SIG-M5 (cell line): ENCODE measurements at regions not wholly inside any gene's neighbourhood (a gene's known extent, or its start where the extent isn't known, plus 50 kb on each side); places are given as distances from the start of the nearest gene placed in this dataset.
"Not testable (repeated sequence)": the region's sequence is repeated elsewhere in the genome, so short reads cannot be mapped to it uniquely, and the experiment has no call there.

ENCODE experiments used
- DNase-seq: peaks from one replicate; lab custom pipeline; 2025; lab: John Stamatoyannopoulos, UW

DNA sequence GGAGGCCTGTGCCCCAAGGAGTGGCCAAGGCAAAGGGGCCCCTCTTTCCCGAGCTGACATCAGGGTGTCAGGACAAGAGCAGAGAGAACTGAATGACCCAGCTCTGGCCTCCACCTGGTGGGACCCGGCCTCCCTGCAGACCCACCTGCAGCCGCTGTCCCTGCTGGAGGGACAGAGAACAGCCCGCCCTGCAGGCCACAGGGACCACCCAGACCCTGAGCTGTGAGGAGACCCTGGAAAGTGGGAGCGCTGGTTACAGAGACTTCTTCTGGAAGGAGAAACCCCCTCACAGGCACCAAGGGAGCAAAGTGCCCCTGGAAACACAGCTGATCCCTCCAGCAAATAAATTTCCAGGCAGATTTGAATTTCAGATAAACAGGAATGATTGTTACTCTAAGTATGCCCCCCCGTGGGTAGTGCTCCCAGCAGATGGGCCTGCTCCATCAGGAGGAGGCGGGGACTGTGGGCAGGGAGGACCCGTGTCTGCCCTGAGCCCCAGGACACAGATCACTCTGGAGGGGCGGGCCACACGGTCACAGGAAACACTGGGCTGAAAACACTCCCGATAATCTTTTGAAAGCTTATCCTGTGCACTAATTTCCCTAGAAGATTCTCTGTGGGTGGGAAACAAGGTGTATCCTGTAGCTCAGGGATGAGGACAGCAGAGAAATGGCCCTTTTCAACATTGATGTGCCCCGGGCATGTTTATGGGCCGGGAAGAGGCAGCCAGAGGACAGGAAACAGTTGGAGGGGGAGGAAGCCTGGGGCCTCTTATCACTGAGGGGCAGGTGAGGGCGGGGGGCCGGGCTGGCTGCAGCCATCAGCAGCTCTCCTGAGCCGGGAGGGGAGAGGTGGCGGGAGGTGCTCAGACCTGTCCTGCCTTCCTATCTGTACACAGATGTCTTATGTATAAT, 276.0 kb downstream of the ADGRD1 start:
- no peak for DNase-seq

DNA sequence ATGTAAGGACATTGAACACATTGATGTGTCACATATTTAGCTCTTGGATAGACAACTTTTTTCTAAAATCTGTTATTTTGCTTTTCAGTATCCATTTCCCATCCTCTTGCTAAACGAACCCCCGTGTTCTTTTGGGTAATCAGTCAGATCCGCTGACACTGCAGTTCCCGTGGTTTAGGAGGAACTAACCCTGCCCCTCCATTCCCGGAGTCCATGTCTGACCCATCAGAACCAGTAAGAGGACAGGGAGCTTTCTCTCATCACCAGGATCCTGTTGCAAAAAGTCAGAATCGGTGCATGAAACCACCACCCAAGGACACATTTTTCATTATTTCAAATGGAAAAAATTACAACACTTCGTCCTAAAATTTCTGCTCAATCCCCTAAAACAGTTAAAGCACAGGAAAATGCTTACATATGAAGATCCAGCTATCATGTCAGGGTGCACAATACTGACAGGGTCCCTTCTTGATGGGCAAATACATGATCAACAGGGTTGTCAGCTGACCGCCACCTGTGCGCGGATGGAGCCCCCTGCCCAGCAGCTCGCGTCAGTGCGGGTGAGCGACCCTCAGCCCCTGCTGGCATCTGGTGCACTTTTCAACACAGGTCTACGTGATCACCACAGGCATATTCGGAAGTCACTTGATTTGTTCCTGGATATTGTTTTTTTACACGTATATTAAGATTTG, 276.8 kb downstream of the ADGRD1 start:
- DNase-seq = no peak

DNA sequence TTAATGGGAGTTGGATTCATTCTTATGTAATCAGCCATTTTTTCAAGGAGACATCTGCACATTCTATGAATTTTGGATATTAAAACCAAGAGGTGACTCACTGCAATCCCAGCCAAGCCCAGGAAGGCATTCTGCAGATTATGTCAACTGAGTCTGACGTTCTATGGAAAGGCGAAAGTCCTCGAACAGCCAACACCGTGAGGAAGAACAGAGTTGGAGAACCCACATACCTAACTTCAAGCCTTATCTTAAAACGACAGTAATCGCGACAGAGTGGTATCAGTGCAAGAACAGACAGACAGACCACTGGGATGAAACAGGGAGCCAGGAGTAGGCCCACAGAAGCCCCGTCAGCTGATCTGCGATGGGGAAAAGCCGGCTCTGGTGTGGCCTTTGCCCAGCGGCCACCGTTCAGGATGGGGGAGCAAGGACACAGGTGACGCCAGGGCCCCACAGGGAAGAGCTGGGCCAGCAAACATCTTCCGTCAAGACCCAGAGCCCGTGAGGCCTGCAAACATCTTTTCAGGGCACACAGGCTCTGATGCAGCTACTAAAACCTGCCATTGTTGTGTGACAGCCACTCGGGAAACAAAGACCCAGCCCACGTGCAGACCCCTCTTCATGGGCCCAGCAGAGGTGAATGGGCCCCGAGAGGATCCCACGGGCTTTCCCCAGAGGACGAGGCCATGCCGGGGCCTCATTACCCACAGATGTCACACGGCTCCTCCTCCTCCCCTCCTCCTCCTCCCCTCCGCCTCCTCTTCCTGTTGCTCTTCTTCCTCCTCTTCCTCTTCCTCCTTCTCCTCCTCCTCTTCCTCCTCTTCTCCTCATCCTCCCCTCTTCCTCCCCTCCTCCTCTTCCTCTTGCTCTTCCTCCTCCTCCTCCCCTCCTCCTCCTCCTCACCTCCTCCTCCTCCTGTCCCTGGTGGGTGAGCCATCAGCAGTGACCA, 277.6 kb downstream of the ADGRD1 start:
- no peak for DNase-seq

DNA sequence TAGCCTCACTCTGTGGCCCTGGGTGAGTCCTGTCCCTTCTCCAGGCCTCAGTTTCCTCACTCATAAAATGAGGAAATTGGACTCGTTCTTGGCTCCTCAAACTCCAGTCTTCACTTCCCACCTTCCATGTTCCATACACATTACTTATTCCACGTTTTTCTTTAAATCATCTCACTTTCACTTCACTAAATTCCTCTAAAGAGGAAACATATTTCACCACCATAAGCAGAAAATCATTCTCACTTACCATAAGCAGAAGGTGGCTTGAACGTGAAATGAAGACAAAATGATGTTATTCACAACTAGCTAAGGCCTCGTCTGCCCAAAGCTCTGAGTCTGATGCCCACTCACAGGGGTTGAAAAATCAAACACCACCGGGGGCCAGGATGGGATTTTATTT, 278.3 kb downstream of the ADGRD1 start:
- DNase-seq = no peak

DNA sequence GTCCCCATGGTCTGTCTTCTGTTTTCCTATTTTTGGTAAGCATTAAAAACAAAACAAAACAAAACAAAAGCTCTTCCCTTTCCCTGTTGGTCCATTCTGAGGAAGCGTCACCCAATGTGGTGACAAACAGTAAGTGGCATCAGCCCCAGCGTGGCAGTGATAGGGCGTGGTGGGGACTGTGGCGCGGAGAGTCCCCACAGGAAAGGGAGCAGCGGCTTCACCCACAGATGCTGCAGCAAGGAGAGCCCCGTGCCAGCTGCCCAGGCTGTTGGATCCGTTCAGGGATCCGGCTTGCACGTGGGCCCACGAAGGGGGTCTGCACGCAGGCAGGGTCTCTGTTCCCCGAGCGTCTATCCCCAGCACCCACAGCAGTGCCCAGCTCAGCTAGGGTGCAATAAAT, 279.2 kb downstream of the ADGRD1 start:
- not testable (repeated sequence) for DNase-seq

DNA sequence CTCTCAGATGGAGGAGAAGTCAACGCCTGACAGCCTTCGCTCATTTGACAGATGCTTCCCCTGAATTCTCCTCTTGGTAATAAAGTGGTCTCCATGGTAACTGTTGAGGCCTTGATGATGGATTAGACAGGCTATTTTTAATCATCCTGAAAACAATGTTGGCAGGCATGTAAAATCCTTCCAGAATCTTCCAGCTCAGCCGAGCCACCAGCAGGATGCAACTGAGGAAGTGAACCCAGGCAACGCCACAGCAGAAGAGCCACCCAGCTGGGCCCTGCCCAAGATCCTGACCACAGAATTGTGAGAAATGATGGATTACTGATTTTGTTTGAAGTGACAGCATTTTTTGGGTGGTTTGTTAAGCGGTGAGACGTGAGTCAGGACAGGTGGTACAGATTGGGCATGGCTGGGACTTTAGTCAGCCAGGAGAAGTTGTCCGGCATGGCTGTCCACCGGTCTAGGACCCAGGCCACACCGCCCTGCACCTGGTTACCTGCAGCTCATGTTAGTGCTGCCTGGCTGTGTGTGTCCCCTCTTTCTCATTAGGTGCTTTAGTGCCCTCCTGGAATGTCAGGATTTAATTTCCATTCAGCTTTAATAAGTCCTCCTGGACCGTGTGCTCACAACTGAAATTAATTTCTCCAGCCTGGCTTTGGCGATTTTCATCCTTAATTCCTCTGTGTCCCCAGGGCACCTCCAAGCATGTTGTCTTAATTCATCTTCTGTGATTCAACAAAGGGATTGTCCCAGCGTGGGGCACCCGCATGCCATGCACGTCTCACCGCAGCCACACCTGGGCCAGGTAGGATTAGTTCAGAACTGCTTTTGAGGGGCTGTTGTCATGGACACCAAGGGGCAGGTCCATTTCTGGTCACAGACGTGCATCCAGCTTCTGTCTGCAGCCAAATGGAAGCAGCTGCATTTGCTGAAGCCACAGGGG, 280.4 kb downstream of the ADGRD1 start:
- not testable (repeated sequence) for DNase-seq

DNA sequence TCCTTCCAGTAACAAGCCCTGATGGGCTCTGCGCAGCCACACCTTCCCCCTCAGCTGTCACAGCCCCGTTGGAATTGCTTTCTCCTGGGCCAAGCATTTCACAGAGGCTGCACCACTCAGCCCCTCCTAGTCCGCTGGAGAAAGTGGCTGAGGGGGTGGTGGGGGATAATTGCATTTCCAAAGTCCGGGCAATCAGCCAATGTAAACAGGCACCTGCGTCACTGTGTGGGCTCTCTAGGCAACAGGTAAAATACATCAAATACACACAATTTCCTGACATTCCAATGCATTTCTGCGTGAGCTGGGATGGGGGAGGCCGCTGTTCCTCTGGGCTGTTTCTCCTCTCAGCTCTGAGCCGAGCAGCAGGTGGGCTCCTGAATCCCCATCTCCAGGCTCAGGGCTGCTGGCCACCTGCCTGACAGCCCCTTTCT, 281.1 kb downstream of the ADGRD1 start:
- DNase-seq = not testable (repeated sequence)

DNA sequence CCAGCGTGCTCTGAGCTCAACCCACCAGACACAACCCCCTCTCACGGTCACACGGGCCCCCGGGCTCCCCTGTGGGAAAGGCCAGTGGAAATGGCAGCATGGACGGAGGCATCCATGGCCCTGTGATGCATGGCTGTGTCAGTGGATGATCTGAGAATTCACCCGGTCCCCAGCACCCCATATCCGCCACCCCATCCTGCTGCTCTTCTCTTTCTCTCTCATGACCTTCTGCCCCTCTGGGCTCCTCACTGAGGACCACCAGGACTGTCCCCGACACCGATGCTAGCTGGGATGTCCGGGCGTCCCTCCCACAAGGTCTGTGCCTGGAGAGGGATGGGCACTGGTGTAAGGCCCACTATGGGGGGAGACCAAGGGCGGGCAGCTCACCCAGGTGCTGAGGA, 282.2 kb downstream of the ADGRD1 start:
- DNase-seq = no peak

DNA sequence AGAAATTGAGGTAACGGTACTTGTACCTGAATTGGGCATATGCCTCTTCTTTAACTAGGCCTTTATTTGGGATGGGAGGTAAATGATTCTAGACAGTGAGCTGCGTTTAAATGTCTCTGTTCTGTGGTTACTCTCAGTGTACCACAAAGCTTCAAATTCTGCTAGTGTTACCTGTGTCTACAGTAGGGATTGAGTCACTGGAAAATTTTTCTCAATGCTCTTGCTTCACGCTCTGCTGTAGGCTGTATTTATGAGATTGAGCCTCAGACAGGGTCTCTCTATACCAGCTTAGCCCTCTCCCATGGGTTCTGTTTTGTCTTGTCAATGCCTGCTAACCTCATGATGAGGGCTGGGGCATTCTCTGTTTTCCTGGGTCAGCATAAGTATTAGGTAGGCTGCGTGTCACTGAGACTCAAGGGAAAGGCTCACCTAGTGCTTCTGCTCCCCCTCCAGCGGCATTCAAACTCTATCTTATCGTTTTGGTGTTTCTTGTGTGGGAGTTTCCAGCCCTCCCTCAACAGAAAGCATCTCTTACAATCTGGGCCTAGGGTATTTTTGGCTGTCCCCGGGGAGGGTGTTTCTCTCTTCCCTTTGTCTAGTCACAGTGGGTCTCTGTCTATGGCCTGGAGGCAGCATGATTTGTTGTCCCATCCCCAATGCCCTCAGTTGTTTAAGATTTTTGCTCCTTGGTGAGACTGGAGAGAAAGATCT, 285.8 kb downstream of the ADGRD1 start:
- no peak for DNase-seq

DNA sequence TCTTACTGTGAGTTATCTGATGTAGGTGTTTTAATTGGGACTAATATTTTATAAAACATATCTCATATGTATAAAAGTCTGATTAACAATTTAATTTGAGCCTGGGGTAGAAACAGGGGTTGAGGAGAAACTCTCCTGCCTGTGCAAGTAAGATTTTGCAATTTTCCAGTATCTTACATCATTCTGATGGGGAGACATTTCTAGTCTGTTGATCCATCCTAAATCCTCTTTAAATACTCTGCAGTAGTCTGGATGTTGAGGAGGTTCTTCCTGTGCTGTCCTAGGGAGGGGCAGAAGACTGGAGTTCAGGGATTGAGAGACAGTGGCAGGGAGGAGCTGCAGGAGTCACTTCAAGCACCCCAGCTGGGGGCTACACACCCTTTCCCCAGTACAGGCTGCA, 287.8 kb downstream of the ADGRD1 start:
- no peak for DNase-seq

DNA sequence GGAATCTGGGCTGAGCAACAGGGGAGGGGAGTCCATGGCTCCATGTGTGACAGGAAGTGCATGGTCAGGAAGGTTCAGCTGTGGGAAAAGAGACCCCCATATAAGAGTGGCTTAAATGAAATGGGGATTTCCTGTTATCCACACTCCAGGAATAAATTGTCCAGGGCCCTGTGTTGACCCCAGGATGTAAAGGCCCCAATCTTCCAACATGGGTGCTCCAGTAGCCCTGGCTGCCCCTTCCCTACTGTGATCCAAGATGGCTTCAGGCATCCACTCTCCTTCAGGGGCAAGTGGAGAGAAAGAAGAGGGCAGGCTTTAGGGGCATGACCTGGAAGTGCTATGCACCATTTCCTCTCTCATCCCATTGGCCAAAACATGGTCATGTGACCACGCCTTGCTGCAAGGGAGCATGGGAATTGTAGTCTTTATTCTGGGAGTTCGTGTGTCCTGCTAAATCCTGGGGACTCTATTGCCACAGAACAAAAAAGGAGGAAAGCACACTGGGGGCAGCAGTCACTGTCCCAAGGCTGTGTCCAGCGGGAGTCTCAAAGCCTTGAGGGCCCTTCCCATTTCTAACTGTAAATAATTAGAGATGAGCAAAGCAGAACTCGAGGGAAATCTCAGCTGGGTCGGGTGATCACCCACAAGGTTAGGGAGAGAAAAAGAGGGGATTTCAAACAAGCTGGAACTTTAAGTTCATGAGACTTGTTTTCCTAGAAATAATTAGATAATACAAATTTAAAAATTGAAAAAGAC, 289.2 kb downstream of the ADGRD1 start:
- no peak for DNase-seq

DNA sequence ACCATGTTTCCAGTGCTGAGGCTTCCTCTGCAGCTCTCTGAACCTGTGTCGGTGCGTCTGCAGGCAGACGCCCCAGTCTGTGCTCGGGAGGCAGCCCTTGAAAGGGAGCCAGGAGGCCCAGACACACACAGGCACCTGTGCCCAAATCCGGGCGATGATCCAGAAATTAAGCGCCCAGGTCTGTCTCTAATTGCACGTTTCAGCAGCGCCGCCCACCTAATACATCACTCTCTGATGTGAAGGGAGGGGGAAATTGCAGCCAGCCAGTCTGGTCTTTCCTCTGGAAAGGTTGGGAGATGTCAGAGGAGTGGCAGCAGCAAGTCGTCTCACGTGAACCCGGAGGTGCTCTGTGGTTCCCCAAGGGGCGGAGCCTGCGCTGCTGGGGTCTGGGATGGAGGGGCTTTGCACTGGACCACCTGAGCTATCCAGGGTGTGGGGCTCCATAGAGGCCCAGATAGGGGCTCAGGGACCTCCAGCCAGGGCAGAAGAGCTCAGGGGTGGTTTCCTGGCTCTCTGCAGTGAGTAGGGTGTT, 290.5 kb downstream of the ADGRD1 start:
- not testable (repeated sequence) for DNase-seq

DNA sequence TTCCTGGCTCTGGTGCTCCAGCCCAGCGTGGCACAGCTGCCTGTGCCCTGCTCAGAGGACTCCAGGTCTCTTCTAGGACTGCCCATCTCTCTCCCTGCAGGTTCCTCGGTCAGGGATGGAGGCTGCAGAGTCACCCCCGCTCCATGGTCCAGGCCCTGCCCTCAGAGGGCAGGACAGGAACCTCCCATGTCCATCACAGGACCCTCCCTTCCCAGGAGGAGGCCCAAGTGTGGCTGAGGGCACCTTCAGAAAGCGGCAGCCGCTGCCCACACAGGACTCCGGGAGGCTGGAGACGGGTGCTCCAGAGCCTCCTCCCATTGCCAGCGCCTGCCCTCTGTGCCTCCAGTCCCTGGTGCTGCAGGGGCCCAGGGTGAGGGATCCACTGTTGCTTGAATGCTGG, 291.5 kb downstream of the ADGRD1 start:
- DNase-seq = not testable (repeated sequence)

DNA sequence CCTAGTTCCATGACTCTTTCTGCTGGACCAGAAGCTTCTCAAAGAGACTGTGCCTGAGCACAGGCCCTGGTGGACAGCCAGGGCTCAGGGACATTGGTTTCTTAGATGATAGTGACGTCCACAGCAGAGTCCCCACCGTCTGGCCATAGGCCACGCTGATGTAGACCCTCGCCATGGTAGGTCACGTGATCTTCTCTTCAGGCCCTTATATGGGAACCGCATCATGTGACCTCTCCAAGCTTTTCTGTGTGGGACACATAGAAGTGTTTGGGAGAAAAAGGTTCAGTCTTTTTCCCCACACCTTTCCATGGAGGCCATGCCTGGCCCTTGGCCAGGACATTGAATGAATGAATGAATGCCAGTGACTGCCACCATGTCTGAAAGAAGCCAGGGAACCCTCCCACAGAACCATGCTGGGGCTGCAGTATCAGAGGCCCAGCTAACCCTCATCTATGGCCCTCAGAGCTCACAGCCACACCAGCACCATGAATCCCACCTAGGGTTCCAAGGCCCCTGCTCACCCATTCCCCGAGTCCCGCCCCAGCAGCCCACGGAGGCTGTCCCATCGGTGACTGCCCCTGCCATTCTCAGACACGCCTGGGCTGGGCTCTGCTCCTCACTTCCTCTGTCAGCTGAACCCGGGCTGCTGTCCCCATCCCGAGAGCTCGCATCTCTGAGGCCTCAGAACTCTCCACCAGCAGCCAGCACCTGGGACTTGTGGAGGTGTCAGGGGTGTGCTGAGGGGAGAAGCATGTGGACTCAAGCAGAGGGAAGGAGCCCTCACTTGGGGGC, 292.1 kb downstream of the ADGRD1 start:
- no peak for DNase-seq

DNA sequence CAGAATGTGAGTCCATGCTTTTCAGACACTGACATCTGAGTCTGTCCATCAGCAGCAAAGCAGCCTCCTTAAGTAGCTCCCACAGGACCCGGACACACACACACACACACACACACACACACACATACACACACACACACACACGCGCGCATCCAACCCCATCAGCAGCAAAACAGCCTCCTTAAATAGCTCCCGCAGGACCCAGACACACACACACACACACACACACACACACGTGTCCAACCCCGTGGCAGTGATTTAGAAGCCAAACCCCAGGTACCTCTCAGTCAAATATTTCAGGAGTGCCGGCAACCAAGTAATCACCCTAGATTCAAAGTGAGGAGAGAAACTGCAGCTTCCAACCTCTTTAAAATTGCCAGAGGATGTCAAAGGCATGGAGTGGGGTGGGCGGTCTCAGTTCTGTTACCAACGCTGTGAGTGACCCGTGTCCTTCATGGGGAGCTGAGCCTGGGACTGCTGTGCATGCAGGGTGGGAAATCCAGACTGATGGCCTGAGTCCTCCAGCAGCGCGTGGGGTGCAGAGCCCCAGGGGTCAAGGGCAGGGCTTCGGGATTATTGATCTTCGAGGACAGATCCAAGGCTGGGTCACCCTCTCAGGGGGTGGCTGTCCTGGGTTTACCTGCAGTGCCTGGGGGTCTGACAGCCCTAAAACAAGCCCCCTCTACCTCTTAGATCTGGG, 293.5 kb downstream of the ADGRD1 start:
- not testable (repeated sequence) for DNase-seq

DNA sequence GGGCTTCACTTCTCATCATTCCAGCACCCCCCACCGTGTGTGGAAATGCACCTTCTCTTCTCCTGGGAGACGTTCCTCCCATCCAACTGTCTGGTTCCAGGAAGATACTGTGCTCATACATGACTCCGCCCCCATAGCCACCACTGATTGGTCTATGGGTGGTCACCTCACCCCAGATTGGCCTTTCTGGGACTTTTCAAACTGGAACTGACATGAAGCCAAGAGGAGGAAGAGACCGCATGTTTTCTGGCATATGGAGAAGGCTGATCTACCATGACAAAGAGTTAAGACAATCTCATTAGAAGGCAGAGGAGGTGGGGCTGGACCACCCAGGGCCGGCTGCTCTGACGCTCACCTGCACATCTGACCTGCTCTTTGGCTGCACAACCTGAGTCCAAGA, 294.2 kb downstream of the ADGRD1 start:
- DNase-seq = not testable (repeated sequence)

DNA sequence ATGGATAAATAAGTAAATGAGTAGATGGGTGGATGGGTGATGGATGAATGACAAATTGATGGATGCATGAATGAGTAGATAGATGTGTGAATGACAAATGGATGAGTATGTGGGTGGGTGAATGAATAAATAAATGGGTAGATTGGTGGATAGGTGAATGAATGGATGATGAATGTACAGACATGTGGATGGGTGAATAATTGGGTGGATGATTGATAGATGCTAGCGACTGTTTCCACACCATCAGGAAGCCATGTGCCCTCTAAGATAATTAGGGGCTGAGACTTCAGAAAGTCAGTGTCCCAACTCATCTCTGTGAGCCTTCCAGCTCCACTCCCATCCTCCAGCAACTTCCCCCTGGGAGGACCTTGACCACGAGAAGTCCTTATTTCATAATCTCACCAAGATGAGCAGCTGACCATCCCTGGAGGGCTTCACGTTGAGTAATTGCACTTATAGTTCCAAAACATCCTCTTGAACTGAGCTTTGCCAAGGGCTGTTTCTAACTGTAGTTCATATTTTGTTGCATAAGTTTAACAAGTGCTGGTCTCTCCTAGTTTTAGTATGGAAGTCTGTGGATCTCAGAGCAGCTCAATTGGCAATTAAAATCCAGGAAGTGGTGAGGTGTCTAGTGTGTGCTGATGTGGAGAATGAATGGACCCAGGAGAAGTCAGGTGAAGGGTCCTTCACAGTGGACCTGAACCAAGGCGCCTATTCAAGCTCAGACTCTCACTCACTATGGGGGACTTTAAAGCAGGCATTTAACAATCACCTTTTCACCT, 295.7 kb downstream of the ADGRD1 start:
- DNase-seq = no peak
